Keratinocyte (primary cell): ENCODE measurements at regions not wholly inside any gene's neighbourhood (a gene's known extent, or its start where the extent isn't known, plus 50 kb on each side); places are given as distances from the start of the nearest gene placed in this dataset.

Experiments
- DNase-seq: peaks from one replicate; pipeline ENCODE4 v3.0.0-alpha.2; 2011; ENCODE audit warnings: low read depth, missing footprints, low spot score
- FAIRE-seq: peaks from 2 replicates; lab custom pipeline; 2011; peaks lifted over from hg19 to GRCh38; lab: Jason Lieb, UNC
- H2AFZ ChIP-seq: 2 replicates; pipeline ENCODE4 v1.6.0; 2012; ENCODE audit warnings: low read length, control low read depth, inconsistent platforms; ENCODE audit not compliant: control insufficient read depth
- H3K27ac ChIP-seq: 2 replicates; pipeline ENCODE4 v1.5.1; 2011; ENCODE audit warnings: low read length; ENCODE audit not compliant: control insufficient read depth, insufficient read depth
- H3K27me3 ChIP-seq: 3 replicates; pipeline ENCODE4 v1.6.0; 2011; ENCODE audit warnings: low read length; ENCODE audit not compliant: control insufficient read depth, insufficient read depth; ENCODE audit errors: extremely low read depth
- H3K36me3 ChIP-seq, 2 experiments: 2 replicates in 1 of 2; 3 replicates in 1 of 2; pipeline ENCODE4 v1.5.1; 2011; ENCODE audit warnings: low read length in 2 of 2, mild to moderate bottlenecking in 1 of 2; ENCODE audit not compliant: control insufficient read depth in 2 of 2, insufficient read depth in 2 of 2; ENCODE audit errors: extremely low read depth in 1 of 2
- H3K4me1 ChIP-seq: 3 replicates; pipeline ENCODE4 v1.5.1; 2011; ENCODE audit warnings: low read length; ENCODE audit not compliant: control insufficient read depth, insufficient read depth; ENCODE audit errors: extremely low read depth
- H3K4me2 ChIP-seq: 3 replicates; pipeline ENCODE4 v1.6.0; 2011; ENCODE audit warnings: low read depth, low read length; ENCODE audit not compliant: control insufficient read depth, insufficient read depth; ENCODE audit errors: extremely low read depth
- H3K4me3 ChIP-seq, 3 experiments: fragments of 200-600 bp in 1 of 3; sonication (generic) in 1 of 3; 2 replicates in 2 of 3; 3 replicates in 1 of 3; pipeline ENCODE4 v1.5.1; 2011 to 2016; ENCODE audit warnings: low read length in 3 of 3, mild to moderate bottlenecking in 3 of 3, control low read depth in 2 of 3, inconsistent platforms in 1 of 3, low read depth in 1 of 3, mixed read lengths in 1 of 3, mixed run types in 1 of 3, moderate library complexity in 1 of 3; ENCODE audit not compliant: control insufficient read depth in 2 of 3, insufficient read depth in 2 of 3; ENCODE audit errors: extremely low read depth in 1 of 3
- H3K79me2 ChIP-seq: 2 replicates; pipeline ENCODE4 v1.6.0; 2012; ENCODE audit warnings: low read length; ENCODE audit not compliant: control insufficient read depth, insufficient read depth
- H3K9ac ChIP-seq: 3 replicates; pipeline ENCODE4 v1.6.0; 2011; ENCODE audit warnings: low read length; ENCODE audit not compliant: control insufficient read depth, insufficient read depth; ENCODE audit errors: extremely low read depth
- H3K9me1 ChIP-seq: 3 replicates; pipeline ENCODE4 v1.6.0; 2011; ENCODE audit warnings: low read length; ENCODE audit not compliant: control insufficient read depth, insufficient read depth; ENCODE audit errors: extremely low read depth
- H3K9me3 ChIP-seq: 2 replicates; pipeline ENCODE4 v1.5.1; 2012; ENCODE audit warnings: low read depth, low read length; ENCODE audit not compliant: control insufficient read depth
- H4K20me1 ChIP-seq: 3 replicates; pipeline ENCODE4 v1.6.0; 2011; ENCODE audit warnings: low read length; ENCODE audit not compliant: control insufficient read depth, insufficient read depth; ENCODE audit errors: extremely low read depth
- EZH2 ChIP-seq: IDR thresholded peaks from one replicate; pipeline ENCODE4 v1.6.1; 2012; ENCODE audit warnings: inconsistent platforms, mild to moderate bottlenecking, low read length, moderate library complexity
- dilution Hi-C: fragments of 300-500 bp; cut with MboI; formaldehyde crosslinking; loops from one replicate; pipeline ENCODE4 v1.7.0; 2020; ENCODE audit warnings: low sequenced_read_pairs; ENCODE audit not compliant: extremely low pct_ligation_motif_present
- TF ChIP-seq, protein P1 (sequence below), 3 experiments: IDR thresholded peaks in 1 of 3; conservative IDR thresholded peaks in 1 of 3; optimal IDR thresholded peaks in 1 of 3; 2 replicates in 2 of 3; 3 replicates in 1 of 3; pipeline versions ENCODE3 to v1.5.1; 2011; ENCODE audit warnings: low read length in 3 of 3, mild to moderate bottlenecking in 3 of 3, moderate library complexity in 2 of 3, control low read depth in 1 of 3, inconsistent platforms in 1 of 3; ENCODE audit not compliant: insufficient read depth in 2 of 3; ENCODE audit errors: extremely low read depth in 1 of 3

- no peaks in the 10 kb centered on the region for H3K9me3 ChIP-seq
- H3K36me3 ChIP-seq = no peaks in the 10 kb centered on the region
- H2AFZ ChIP-seq = no peak overlapping the region
- no peak overlapping the region for H3K4me2 ChIP-seq
- H3K9ac ChIP-seq = no peak overlapping the region
- H4K20me1 ChIP-seq = no peaks in the 10 kb centered on the region
- H3K27me3 ChIP-seq = no peaks in the 10 kb centered on the region
- no peaks in the 10 kb centered on the region for H3K4me1 ChIP-seq
- H3K79me2 ChIP-seq = no peaks in the 10 kb centered on the region
- dilution Hi-C loops = no loop called here
- no peak for DNase-seq
- H3K9me1 ChIP-seq = no peaks in the 10 kb centered on the region
- H3K4me3 ChIP-seq = no peak overlapping the region
- FAIRE-seq = no peak
- no peak for TF ChIP-seq EZH2
- TF ChIP-seq, protein P1, sequence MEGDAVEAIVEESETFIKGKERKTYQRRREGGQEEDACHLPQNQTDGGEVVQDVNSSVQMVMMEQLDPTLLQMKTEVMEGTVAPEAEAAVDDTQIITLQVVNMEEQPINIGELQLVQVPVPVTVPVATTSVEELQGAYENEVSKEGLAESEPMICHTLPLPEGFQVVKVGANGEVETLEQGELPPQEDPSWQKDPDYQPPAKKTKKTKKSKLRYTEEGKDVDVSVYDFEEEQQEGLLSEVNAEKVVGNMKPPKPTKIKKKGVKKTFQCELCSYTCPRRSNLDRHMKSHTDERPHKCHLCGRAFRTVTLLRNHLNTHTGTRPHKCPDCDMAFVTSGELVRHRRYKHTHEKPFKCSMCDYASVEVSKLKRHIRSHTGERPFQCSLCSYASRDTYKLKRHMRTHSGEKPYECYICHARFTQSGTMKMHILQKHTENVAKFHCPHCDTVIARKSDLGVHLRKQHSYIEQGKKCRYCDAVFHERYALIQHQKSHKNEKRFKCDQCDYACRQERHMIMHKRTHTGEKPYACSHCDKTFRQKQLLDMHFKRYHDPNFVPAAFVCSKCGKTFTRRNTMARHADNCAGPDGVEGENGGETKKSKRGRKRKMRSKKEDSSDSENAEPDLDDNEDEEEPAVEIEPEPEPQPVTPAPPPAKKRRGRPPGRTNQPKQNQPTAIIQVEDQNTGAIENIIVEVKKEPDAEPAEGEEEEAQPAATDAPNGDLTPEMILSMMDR (optimal IDR thresholded peaks at IDR 0.05 in 1 of 3, IDR thresholded peaks at IDR 0.05 in 1 of 3, conservative IDR thresholded peaks at IDR 0.05 in 1 of 3; ENCODE audit: extremely low read depth in 1 of 3, insufficient read depth in 2 of 3, low read length in 3 of 3) = no peak
- no peak overlapping the region for H3K27ac ChIP-seq
These were observed 358.0 kb upstream of the ZEB2 start for GRCh38 chr2:144877893-144878292.

- no peaks in the 10 kb centered on the region for H4K20me1 ChIP-seq
- no peaks in the 10 kb centered on the region for H3K27me3 ChIP-seq
- no peak overlapping the region for H3K9ac ChIP-seq
- no peak for TF ChIP-seq EZH2
- TF ChIP-seq, protein P1 (optimal IDR thresholded peaks at IDR 0.05 in 1 of 3, IDR thresholded peaks at IDR 0.05 in 1 of 3, conservative IDR thresholded peaks at IDR 0.05 in 1 of 3; ENCODE audit: extremely low read depth in 1 of 3, insufficient read depth in 2 of 3, low read length in 3 of 3) = no peak
- dilution Hi-C loops = no loop called here
- no peaks in the 10 kb centered on the region for H3K36me3 ChIP-seq
- FAIRE-seq (no peak), DNase-seq (no peak)
- H3K27ac ChIP-seq = no peak overlapping the region
- H3K4me2 ChIP-seq = no peak overlapping the region
- H3K9me3 ChIP-seq = no peaks in the 10 kb centered on the region
- H2AFZ ChIP-seq = no peak overlapping the region
- H3K79me2 ChIP-seq = no peaks in the 10 kb centered on the region
- H3K4me1 ChIP-seq = no peaks in the 10 kb centered on the region
- H3K9me1 ChIP-seq = no peaks in the 10 kb centered on the region
- no peak overlapping the region for H3K4me3 ChIP-seq
These were observed 356.1 kb upstream of the ZEB2 start for GRCh38 chr2:144876013-144876412.
